ENCODE measurements at regions not wholly inside any gene's neighbourhood (a gene's known extent, or its start where the extent isn't known, plus 50 kb on each side); places are given as distances from the start of the nearest gene placed in this dataset.

- DNase-seq = no peak
Observed at GRCh38 chr11:134481135-134481534, 69.1 kb upstream of the B3GAT1 start.

- no peak for DNase-seq
Observed at GRCh38 chr11:134480136-134480712, 68.2 kb upstream of the B3GAT1 start.

- no peak for DNase-seq
Observed at GRCh38 chr11:134479206-134480135, 67.4 kb upstream of the B3GAT1 start.

- no peak for DNase-seq
Observed at GRCh38 chr11:134478611-134479010, 66.6 kb upstream of the B3GAT1 start.

- no peak for DNase-seq
Observed at GRCh38 chr11:134478176-134478575, 66.1 kb upstream of the B3GAT1 start.

GRCh38 chr11:134477486-134477885 is 65.4 kb upstream of the B3GAT1 start:
- no peak for DNase-seq

- DNase-seq = no peak
Observed at GRCh38 chr11:134476435-134477021, 64.5 kb upstream of the B3GAT1 start.

- no peak for DNase-seq
Observed at GRCh38 chr11:134475951-134476350, 63.9 kb upstream of the B3GAT1 start.

GRCh38 chr11:134474942-134475341 is 62.9 kb upstream of the B3GAT1 start:
- DNase-seq = no peak

- no peak for DNase-seq
Observed at GRCh38 chr11:134474070-134474860, 62.2 kb upstream of the B3GAT1 start.

GRCh38 chr11:134471716-134472455 is 59.8 kb upstream of the B3GAT1 start:
- no peak for DNase-seq

GRCh38 chr11:134471087-134471715 is 59.2 kb upstream of the B3GAT1 start:
- DNase-seq = no peak

- DNase-seq = no peak
Observed at GRCh38 chr11:134470238-134470637, 58.2 kb upstream of the B3GAT1 start.

- no peak for DNase-seq
Observed at GRCh38 chr11:134469627-134470026, 57.6 kb upstream of the B3GAT1 start.

- no peak for DNase-seq
Observed at GRCh38 chr11:134468796-134469195, 56.8 kb upstream of the B3GAT1 start.

- no peak for DNase-seq
Observed at GRCh38 chr11:134468081-134468668, 56.1 kb upstream of the B3GAT1 start.

GRCh38 chr11:134466610-134467567 is 54.8 kb upstream of the B3GAT1 start:
- no peak for DNase-seq

- no peak for DNase-seq
Observed at GRCh38 chr11:134466156-134466555, 54.1 kb upstream of the B3GAT1 start.

- DNase-seq = no peak
Observed at GRCh38 chr11:134464981-134465730, 53.1 kb upstream of the B3GAT1 start.

GRCh38 chr11:134464196-134464595 is 52.2 kb upstream of the B3GAT1 start:
- DNase-seq = no peak

Data from stimulated activated naive CD4-positive, alpha-beta T cell (primary cell).